ENCODE measurements at regions not wholly inside any gene's neighbourhood (a gene's known extent, or its start where the extent isn't known, plus 50 kb on each side); places are given as distances from the start of the nearest gene placed in this dataset.

- TF ChIP-seq, protein P1, sequence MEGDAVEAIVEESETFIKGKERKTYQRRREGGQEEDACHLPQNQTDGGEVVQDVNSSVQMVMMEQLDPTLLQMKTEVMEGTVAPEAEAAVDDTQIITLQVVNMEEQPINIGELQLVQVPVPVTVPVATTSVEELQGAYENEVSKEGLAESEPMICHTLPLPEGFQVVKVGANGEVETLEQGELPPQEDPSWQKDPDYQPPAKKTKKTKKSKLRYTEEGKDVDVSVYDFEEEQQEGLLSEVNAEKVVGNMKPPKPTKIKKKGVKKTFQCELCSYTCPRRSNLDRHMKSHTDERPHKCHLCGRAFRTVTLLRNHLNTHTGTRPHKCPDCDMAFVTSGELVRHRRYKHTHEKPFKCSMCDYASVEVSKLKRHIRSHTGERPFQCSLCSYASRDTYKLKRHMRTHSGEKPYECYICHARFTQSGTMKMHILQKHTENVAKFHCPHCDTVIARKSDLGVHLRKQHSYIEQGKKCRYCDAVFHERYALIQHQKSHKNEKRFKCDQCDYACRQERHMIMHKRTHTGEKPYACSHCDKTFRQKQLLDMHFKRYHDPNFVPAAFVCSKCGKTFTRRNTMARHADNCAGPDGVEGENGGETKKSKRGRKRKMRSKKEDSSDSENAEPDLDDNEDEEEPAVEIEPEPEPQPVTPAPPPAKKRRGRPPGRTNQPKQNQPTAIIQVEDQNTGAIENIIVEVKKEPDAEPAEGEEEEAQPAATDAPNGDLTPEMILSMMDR (conservative IDR thresholded peaks at IDR 0.05 in 1 of 2, IDR thresholded peaks at IDR 0.05 in 1 of 2; ENCODE audit: extremely low read depth in 1 of 2, insufficient read depth in 1 of 2, low read depth in 1 of 2, low read length in 2 of 2) = no peak
- no peak for TF ChIP-seq EZH2 (IDR thresholded peaks at IDR 0.05; ENCODE audit: borderline replicate concordance, low read length)
Observed at GRCh38 chr20:63084563-63084927, 77.8 kb upstream of the BHLHE23 start.
